NB4 (cell line): ENCODE measurements at regions not wholly inside any gene's neighbourhood (a gene's known extent, or its start where the extent isn't known, plus 50 kb on each side); places are given as distances from the start of the nearest gene placed in this dataset.

ENCODE experiments used
- MYC ChIP-seq: IDR thresholded peaks from 2 replicates; pipeline ENCODE4 v1.6.1; 2011; ENCODE audit warnings: low read depth, low read length
- TF ChIP-seq, protein P1 (sequence below): IDR thresholded peaks from one replicate; pipeline ENCODE4 v1.5.1; 2012; ENCODE audit warnings: low read depth, low read length

DNA sequence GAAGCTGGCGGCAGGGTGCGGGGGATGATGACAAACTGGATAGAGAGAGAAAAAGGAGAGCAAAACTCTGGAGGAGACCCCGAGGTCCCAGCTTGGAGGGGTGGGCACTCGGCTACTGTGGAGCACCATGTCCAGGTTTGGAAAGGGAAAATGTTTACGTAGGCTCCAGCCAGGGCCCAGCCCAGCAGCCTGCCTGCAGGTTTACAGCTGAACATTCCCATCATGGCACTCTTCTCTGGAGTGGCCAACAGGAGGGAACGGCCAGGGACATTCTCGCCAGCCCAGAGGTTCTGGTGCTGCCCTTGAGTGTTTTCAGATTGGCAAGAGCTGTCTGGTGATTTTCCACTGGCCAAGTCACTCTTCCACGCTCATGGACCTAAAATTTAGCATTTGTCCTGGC, 262.9 kb upstream of the TCF4 start:
- TF ChIP-seq MYC = no peak
- TF ChIP-seq, protein P1, sequence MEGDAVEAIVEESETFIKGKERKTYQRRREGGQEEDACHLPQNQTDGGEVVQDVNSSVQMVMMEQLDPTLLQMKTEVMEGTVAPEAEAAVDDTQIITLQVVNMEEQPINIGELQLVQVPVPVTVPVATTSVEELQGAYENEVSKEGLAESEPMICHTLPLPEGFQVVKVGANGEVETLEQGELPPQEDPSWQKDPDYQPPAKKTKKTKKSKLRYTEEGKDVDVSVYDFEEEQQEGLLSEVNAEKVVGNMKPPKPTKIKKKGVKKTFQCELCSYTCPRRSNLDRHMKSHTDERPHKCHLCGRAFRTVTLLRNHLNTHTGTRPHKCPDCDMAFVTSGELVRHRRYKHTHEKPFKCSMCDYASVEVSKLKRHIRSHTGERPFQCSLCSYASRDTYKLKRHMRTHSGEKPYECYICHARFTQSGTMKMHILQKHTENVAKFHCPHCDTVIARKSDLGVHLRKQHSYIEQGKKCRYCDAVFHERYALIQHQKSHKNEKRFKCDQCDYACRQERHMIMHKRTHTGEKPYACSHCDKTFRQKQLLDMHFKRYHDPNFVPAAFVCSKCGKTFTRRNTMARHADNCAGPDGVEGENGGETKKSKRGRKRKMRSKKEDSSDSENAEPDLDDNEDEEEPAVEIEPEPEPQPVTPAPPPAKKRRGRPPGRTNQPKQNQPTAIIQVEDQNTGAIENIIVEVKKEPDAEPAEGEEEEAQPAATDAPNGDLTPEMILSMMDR = no peak
